ENCODE measurements at regions not wholly inside any gene's neighbourhood (a gene's known extent, or its start where the extent isn't known, plus 50 kb on each side); places are given as distances from the start of the nearest gene placed in this dataset.

DNA sequence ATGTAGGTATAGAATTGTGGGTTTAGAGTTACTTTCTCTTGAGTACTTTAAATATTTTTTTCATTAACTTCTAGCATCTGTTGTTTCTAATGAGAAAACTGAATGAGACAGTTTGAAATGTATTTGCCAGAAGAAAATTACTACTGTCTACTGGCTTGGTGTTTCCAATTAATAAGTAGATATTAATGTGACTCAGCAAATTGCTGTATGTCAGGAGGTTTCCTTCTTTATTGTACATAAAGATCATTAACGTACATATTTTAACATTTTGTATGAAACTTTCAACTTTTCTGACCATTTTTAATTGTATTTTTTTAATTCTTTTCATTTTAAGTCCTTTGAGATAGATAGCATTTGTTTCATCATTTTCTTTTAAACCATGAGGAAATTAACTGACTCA, 135.1 kb upstream of the SLC22A23 start:
- H3K27ac ChIP-seq, result no peak overlapping the region
- TF ChIP-seq, protein P1, sequence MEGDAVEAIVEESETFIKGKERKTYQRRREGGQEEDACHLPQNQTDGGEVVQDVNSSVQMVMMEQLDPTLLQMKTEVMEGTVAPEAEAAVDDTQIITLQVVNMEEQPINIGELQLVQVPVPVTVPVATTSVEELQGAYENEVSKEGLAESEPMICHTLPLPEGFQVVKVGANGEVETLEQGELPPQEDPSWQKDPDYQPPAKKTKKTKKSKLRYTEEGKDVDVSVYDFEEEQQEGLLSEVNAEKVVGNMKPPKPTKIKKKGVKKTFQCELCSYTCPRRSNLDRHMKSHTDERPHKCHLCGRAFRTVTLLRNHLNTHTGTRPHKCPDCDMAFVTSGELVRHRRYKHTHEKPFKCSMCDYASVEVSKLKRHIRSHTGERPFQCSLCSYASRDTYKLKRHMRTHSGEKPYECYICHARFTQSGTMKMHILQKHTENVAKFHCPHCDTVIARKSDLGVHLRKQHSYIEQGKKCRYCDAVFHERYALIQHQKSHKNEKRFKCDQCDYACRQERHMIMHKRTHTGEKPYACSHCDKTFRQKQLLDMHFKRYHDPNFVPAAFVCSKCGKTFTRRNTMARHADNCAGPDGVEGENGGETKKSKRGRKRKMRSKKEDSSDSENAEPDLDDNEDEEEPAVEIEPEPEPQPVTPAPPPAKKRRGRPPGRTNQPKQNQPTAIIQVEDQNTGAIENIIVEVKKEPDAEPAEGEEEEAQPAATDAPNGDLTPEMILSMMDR (conservative IDR thresholded peaks at IDR 0.05), result no peak

DNA sequence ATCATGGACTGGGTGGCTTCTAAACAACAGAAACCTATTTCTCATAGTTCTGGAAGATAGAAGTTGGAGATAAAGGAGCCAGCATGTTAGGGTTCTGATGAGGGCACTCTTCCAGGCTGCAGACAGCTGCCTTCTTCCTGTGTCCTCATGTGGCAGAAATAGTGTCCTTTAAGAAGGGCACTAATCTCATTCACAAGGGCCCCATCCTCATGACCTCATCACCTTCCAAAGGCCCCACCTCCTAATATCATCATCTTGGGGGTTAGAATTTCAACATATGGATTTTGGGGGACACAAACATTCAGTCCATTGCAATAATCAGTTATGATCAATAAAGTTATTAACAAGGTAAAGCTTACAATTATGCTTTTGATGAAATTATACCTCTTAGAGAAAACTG, 130.8 kb upstream of the SLC22A23 start:
- TF ChIP-seq, protein P1 (conservative IDR thresholded peaks at IDR 0.05), result no peak
- no peak overlapping the region for H3K27ac ChIP-seq

DNA sequence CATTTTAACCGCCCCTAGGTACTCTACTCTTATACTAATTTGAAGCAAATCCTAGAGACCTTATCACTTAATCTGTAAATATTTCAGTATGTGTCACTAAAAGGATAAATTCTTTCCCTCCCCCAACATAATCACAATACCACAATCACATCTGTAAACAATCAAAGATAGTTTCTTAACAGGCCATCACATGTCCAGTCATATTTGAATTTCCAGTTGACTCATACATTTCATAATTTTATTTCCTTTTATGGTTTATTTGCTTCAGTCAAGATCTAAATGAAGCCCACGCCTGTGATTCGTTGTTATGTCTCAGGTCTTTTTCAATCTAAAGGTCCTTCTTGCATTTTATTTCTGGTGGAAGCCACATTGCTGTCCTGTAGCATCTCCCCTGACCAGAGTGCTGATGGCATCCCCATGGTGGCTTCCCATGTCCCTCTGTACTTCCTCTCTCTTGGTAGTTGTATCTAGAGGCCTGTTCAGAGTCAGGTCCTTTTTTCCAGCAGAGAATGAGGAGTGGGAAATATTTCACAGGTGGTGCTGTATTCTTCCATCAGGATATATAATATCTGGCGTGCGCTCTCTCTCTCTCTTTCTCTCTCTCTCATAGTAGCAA, 128.6 kb upstream of the SLC22A23 start:
- TF ChIP-seq, protein P1 (conservative IDR thresholded peaks at IDR 0.05), result no peak
- H3K27ac ChIP-seq, result no peak overlapping the region

DNA sequence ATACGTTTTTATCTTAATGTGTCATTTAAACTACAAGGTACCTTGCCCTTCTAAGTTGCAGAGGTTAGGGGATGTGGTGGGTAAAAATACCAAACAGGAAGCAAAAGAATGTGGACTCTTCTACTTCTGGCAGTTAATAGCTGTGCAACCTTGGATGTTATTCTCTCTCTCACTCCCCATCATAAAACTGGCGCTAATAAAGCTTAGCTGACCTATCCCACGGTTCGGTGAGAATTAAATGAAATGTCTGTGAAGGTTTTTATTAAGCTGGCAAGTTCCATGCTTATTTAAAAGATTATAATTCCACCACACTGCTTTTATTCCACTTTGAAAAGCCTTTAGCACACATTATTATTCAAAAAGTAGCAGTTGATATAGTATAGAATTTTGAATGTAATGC, 127.8 kb upstream of the SLC22A23 start:
- TF ChIP-seq, protein P1 (conservative IDR thresholded peaks at IDR 0.05), result no peak

DNA sequence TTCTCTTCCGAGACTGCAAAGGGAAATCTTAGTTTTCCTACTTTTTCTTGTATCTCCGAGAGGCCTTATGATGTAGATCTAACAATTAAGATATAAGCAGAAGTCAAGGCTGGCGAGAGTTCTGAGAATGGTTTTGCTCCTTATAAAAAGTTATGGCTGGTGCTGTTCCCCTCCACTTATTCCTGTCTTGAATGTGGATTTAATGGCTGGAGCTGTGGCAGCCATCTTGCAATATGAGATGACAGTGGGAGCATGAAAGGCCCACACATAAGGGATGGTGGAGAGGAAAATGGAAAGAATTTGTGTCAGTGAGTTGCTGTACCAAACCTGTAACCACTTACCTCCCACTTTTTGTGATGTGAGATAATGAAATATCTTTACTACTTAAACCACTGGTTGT, 124.6 kb upstream of the SLC22A23 start:
- TF ChIP-seq, protein P1 (conservative IDR thresholded peaks at IDR 0.05), result no peak

More for the DNA sequence above, 127.8 kb upstream of the SLC22A23 start:
- H3K27ac ChIP-seq, result no peak overlapping the region

DNA sequence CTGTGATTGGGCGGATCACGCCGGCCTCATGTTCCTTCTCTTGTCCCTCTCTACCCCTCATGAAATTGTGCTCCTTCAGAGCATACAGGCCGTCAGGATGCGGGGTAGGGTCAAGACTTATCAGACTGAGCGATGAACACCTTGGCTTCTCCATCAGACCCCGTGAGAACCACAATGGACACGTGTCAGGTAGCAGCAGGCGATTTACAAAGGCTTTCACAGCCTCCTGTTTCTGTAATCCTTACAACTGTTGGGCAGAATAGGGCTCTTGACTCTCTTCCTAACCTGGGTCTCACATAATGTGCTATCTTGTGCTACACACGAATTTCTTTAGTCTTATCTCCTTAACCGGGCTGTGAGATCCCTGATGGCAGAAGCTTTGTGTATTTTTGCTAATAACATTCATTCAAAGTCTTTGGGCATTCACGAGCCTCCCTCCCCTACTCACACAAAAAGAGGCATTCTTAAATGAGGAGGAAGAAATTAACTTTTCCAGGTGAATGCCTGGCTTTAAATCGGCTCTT, 122.9 kb upstream of the SLC22A23 start:
- TF ChIP-seq, protein P1 (conservative IDR thresholded peaks at IDR 0.05), result no peak
- no peak overlapping the region for H3K27ac ChIP-seq

More for the DNA sequence above, 124.6 kb upstream of the SLC22A23 start:
- H3K27ac ChIP-seq, result no peak overlapping the region

DNA sequence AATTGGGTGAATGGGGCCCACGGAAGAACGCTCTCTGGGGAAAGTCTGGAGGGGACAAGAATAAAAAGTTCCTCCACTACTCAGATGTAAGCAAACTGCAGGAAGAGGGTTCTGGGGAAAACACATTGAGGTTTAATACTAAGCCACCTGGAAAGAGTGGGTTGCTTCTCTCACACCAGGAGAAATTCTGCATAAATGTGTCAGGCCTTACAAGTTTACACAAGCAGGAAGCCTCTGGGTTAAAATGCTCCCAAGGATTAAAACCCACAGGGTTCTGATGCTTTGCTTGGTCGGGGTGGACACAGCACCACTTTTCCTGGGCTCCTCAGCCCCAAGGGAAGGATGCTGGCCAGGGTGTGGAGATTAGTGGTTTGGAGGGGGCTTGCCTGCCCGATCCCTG, 122.1 kb upstream of the SLC22A23 start:
- TF ChIP-seq, protein P1 (conservative IDR thresholded peaks at IDR 0.05), result no peak
- H3K27ac ChIP-seq, result no peak overlapping the region
